ENCODE measurements at regions not wholly inside any gene's neighbourhood (a gene's known extent, or its start where the extent isn't known, plus 50 kb on each side); places are given as distances from the start of the nearest gene placed in this dataset.

GRCh38 chr21:35297665-35298064, 248.6 kb upstream of the RUNX1 start:
- TF ChIP-seq CTCF (IDR thresholded peaks at IDR 0.05) (no peak), RCOR1 (IDR thresholded peaks at IDR 0.05; ENCODE audit: low read depth, low read length) (no peak), CEBPB (IDR thresholded peaks at IDR 0.05) (no peak), EP300 (IDR thresholded peaks at IDR 0.05) (no peak)

Measured in A549 (cell line).